Type B pancreatic cell (in vitro differentiated cells): ENCODE measurements at regions not wholly inside any gene's neighbourhood (a gene's known extent, or its start where the extent isn't known, plus 50 kb on each side); places are given as distances from the start of the nearest gene placed in this dataset.

Experiments
- DNase-seq: peaks from one replicate; pipeline ENCODE4 v3.0.0; 2021; ENCODE audit warnings: mixed read lengths; ENCODE audit not compliant: unreplicated experiment; ENCODE audit errors: extremely low spot score
- H3K27ac Mint-ChIP-seq: 2 replicates; pipeline ENCODE4 v1.8.0; 2021; ENCODE audit warnings: mild to moderate bottlenecking, mixed read lengths
- H3K27me3 Mint-ChIP-seq: 2 replicates; pipeline ENCODE4 v1.8.0; 2021; ENCODE audit warnings: mixed read lengths
- H3K36me3 Mint-ChIP-seq: 2 replicates; pipeline ENCODE4 v1.8.0; 2021; ENCODE audit warnings: mixed read lengths
- H3K4me1 Mint-ChIP-seq: one replicate; pipeline ENCODE4 v1.8.0; 2021; ENCODE audit warnings: mixed read lengths; ENCODE audit not compliant: unreplicated experiment
- H3K4me3 Mint-ChIP-seq: 2 replicates; pipeline ENCODE4 v1.8.0; 2021; ENCODE audit warnings: mild to moderate bottlenecking, mixed read lengths
- H3K9me3 Mint-ChIP-seq: 2 replicates; pipeline ENCODE4 v1.8.0; 2021; ENCODE audit warnings: mixed read lengths
- CTCF ChIP-seq: fragments of 200-600 bp; sonication (generic); conservative IDR thresholded peaks from 2 replicates; pipeline ENCODE4 v1.5.0; 2021; ENCODE audit warnings: antibody characterized with exemption, mild to moderate bottlenecking

GRCh38 chr1:30250338-30250983 lies 472.9 kb downstream of the MATN1 start:
- Mint-ChIP-seq H3K4me1 (peaks cover 32% of the 10 kb centered on the region), H3K4me3 (no peak overlapping the region), H3K36me3 (no peaks in the 10 kb centered on the region), H3K27me3 (peaks cover 31% of the 10 kb centered on the region), H3K27ac (no peak overlapping the region), H3K9me3 (no peaks in the 10 kb centered on the region)
- TF ChIP-seq CTCF: no peak
- DNase-seq: no peak

GRCh38 chr1:30249446-30250337 lies 473.7 kb downstream of the MATN1 start:
- no peak overlapping the region for H3K4me3 Mint-ChIP-seq
- H3K36me3 Mint-ChIP-seq: no peaks in the 10 kb centered on the region
- no peak for DNase-seq
- no peaks in the 10 kb centered on the region for H3K9me3 Mint-ChIP-seq
- H3K4me1 Mint-ChIP-seq: peaks cover 32% of the 10 kb centered on the region
- H3K27me3 Mint-ChIP-seq: peaks cover 26% of the 10 kb centered on the region
- no peak for TF ChIP-seq CTCF
- no peak overlapping the region for H3K27ac Mint-ChIP-seq

GRCh38 chr1:30248774-30249173 lies 474.6 kb downstream of the MATN1 start:
- peaks cover 25% of the 10 kb centered on the region for H3K27me3 Mint-ChIP-seq
- no peaks in the 10 kb centered on the region for H3K9me3 Mint-ChIP-seq
- peaks cover 32% of the 10 kb centered on the region for H3K4me1 Mint-ChIP-seq
- no peak overlapping the region for H3K27ac Mint-ChIP-seq
- TF ChIP-seq CTCF: no peak
- H3K4me3 Mint-ChIP-seq: no peak overlapping the region
- H3K36me3 Mint-ChIP-seq: no peaks in the 10 kb centered on the region
- DNase-seq: no peak

GRCh38 chr1:30248373-30248772 lies 475.0 kb downstream of the MATN1 start:
- H3K4me1 Mint-ChIP-seq: peaks cover 32% of the 10 kb centered on the region
- no peaks in the 10 kb centered on the region for H3K36me3 Mint-ChIP-seq
- DNase-seq: no peak
- no peak overlapping the region for H3K4me3 Mint-ChIP-seq
- no peak overlapping the region for H3K27ac Mint-ChIP-seq
- peaks cover 25% of the 10 kb centered on the region for H3K27me3 Mint-ChIP-seq
- no peaks in the 10 kb centered on the region for H3K9me3 Mint-ChIP-seq
- no peak for TF ChIP-seq CTCF

GRCh38 chr1:30244801-30245200 lies 478.6 kb downstream of the MATN1 start:
- no peaks in the 10 kb centered on the region for H3K36me3 Mint-ChIP-seq
- peaks cover 16% of the 10 kb centered on the region for H3K27me3 Mint-ChIP-seq
- no peak for TF ChIP-seq CTCF

More at GRCh38 chr1:30244801-30245200, 478.6 kb downstream of the MATN1 start:
- DNase-seq: no peak
- Mint-ChIP-seq H3K4me3 (no peak overlapping the region), H3K9me3 (no peaks in the 10 kb centered on the region), H3K27ac (no peak overlapping the region), H3K4me1 (peaks cover 16% of the 10 kb centered on the region)
